ENCODE measurements at regions not wholly inside any gene's neighbourhood (a gene's known extent, or its start where the extent isn't known, plus 50 kb on each side); places are given as distances from the start of the nearest gene placed in this dataset.

DNA sequence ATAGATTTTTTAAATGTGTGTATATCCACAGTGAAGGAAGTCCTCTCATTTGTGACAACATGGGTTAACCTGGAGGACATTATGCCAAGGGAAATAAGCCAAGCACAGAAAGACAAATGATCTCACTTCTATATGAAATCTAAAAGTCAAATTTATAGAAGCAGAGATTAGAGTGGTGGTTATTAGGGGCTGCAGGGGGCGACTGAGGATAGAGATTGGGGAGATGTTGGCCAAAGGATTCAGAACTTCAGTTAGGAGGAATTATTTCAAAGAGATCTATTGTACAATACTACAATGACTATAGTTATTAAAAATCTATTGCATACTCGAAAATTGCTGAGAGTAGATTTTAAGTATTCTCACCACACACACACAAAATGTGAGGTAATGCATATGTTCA, 252.4 kb upstream of the SLC39A10 start:
- no peak for DNase-seq

DNA sequence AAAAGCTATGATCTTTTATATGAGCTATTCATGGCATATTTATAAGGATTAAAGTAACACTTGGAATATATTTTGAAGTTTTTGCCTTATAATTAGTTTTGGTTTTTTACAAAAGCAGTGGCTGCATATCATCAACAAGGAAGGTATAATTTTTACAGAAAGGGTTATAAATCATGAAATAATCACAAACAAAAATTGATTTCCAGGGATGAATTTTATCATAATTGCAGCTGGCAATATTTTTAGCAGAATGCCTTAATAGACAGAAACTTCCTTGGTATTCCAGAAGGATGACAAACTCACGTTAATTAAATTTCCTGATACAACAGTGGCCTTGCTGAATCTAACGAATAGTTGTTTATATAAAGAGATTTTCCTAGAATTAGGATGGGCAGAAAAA, 260.5 kb upstream of the SLC39A10 start:
- DNase-seq: no peak

DNA sequence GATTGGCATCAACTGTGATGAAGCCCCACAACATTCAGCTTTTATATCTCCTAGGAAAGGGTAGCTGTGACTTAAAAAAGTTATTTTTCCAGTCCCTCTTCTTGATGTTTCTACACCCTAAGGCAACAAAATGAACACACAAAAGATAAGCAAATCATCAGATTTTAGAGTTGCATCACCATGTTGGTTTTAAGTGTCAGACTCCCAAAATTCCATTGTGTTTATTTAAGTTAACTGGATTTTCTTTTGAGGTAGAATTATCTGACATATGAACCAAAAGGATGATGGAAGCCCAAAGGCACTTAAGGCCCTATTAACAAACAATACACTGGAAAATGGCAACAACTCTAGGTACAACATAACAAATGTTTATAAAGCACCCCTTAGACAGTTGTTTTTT, 261.7 kb upstream of the SLC39A10 start:
- DNase-seq: no peak

DNA sequence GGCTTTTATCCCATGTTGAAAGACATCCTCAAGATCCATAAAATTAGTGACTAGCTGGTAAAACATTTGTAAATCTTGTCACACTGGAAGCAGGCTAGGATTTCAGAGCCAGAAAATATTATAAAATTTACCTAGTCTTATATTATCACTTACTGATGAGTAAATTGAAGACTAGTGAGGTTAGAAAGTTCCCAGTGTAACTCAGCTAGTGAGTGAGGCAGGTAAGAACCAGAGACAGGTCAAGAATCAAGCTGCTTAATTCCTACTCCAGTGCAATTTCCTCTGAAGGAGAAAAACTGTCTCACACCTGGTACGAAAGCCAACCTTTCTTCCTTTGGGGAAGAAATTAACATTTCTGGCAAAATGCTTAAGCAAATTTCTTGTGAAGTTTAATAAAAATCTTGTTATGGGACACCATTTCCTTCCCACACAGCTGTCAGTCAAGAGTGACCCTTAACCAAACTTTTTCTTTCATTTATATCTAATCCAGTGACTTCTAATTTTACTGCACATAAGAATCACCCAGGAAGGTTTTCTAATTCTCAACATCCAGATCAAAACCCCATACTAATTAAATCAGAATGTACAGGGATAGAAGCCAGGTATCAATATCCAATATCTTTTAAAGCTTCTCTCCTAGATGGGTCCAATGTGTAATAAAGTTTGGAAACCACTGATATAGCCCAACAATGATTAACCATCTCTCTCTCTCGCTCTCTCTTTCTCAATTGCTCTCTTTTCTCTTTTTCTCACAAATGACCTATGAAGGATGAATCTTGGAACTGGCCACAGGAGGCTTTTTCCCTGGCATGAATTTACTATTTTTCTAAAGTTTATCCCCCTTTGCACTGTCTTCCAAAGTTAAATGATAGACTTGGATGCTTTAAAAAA, 264.3 kb upstream of the SLC39A10 start:
- DNase-seq: no peak

DNA sequence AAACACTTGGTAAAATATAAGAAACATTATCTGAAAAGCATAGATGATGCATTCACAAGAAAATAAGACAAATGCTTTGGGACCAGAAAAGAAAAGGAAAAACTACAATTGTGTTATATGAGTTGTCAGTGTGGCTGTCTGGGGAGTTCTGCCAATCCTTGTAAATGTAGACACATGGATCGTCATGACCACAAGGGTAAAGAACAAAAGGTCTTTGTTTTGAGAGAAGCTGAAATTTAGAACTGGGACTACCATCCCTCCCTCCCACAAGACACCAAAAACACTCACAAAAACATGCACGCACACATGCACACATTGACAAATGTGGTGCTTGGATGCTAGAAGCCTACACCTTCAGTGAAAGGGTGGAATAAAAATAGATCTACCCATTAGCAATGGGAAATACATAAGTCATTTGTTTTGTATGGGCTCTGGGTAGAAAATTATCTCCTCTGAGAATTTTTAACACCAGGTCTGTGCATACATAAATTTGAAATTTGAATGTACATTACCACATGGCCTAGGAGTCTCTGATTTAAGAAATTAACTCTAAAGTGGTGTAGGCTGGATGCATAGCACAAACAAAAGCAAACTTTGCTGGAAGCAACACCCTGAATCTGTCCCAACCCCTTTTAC, 266.2 kb upstream of the SLC39A10 start:
- DNase-seq: no peak

DNA sequence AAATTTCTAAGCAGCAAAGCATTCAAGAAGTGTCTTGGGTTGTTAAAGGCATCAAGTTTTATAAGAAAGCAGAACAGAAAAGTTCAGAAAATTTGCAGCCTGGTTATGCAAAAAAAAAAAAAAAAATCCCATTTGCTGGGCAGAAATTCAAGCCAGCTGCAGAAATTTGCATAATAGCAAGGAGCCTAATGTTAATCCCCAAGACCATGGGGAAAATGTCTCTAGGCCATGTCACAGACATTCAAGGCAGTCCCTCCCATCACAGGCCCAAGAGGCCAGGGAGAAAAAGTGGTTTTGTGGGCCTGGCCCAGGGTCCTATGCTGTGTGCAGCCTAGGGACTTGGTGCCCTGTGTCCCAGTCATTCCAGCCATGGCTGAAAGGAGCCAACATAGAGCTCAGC, 269.0 kb upstream of the SLC39A10 start:
- no peak for DNase-seq

DNA sequence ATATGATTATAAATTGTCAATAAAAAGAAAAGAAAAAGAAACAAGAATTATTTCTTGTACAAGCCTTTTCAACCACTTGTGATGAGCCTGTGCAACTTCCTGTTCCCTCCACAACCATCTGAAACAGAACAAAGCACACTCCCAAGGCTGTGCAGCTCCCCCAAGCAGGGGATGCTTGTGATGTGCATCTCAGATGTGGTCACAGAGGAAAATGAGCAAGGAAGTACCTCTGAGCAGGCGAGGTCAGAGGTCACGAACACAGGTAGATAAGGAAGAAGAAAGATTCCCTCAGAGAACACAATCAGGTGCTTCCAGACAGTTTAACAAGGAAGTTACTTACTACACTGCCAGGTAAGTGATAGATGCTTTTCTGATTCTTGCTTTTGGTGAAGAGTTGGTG, 274.8 kb upstream of the SLC39A10 start:
- no peak for DNase-seq

DNA sequence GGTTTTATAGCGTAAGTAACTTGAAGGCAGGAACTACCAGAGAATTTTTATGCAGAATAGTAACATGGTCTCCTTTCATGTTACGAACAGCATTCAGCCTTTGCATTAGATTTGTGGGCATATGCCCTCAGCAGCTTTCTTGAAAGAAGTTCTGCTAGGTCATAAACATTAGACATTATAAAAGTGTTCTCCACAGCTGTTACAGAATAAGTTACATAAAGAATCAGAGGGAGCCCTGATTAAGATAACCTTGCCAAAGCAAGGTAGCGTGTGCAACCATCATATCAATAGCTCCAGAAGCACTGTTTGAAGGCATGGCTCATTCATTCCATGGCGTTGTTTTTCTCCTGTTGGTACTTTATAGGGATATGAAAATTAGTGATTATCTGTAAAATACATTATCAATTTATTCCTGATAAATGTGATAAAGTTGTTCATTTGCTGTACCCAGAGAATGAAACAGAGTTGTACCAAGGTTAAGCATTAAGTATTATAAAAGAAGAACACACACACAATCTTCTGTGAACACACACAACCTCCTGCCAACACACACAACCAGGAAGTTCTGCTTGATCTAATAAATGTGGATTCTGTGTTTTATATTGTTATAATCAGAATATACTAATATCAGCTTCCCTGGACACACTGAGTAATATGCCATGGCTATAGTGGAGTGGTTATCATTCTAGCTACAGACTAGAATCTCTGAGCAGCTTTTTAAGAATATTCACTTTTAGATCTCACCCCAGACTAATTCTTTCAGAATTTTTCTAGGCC, 286.7 kb upstream of the SLC39A10 start:
- no peak for DNase-seq

DNA sequence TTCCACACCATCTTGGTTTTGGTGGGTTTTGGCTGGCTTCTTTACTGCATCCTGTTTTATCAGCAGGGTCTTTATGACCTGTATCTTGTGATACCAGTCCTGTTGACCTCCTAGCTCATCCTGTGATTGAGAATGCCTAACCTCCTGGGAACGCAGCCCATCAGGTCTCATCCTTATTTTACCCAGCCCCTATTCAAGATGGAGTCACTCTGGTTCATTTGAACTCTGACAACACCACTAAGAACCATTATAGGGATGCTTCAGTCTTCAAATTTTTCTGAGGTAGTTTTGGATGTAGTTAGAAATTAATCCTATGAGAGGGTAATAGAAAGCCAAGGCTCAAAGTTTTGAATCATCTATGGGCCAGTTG, 287.8 kb upstream of the SLC39A10 start:
- DNase-seq: no peak

DNA sequence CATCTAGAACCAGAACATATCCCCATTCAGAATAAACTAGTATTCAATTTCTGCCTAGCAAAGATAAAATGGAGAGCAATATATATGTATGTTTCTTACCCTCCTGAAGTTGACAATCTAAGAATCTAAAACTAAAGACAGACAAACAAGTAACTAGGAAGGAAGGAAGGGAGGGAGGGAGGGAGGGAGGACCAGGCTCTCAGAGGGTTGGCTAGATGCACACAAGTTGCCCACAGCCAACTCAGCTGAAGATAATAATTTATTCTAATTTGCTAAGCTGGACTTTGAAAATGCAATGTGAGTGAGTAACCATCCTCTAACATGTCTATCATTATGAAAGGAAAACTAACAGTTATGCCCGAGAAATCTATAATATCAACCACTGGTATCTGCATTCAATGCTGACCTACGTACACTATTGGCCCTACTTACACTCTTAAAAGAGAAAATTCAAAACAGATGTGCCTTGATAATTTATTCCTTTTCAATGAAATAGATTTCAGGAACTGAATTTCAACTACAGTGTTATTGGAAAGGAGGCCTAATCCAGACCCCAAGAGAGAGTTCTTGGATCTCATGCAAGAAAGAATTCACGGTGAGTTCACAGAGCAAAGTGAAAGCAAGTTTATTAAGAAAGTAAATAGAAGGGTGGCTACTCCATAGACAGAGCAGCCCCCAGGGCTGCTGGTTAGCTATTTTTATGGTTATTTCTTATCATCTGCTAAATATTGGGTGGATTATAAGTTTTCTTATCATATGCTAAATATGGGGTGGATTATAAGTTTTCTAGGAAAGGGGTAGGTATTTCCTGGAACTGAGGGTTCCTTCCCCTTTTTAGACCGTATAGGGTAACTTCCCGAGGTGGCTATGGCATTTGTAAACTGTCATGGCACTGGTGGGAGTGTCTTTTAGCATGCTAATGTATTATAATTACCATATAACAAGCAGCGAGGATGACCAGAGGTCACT, 288.5 kb upstream of the SLC39A10 start:
- DNase-seq: no peak

DNA sequence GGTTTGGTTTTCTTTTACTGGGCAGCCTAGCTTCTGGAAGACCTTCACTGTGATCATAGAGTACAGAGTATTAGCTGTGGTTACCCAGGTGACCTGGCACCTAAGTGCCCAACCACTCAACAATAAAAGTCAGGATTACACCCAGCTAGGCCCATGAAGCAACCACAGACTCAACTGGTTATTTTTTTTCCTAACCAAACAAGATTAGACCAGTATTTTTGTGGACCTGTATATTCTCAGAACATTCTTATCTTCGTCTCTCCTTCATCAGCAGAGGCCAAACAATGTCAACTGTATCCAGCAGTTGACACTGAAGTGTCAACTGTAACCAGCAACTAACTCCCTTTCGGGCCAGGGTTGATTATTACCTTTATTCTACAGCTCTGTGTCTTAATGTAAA, 289.2 kb upstream of the SLC39A10 start:
- no peak for DNase-seq

DNA sequence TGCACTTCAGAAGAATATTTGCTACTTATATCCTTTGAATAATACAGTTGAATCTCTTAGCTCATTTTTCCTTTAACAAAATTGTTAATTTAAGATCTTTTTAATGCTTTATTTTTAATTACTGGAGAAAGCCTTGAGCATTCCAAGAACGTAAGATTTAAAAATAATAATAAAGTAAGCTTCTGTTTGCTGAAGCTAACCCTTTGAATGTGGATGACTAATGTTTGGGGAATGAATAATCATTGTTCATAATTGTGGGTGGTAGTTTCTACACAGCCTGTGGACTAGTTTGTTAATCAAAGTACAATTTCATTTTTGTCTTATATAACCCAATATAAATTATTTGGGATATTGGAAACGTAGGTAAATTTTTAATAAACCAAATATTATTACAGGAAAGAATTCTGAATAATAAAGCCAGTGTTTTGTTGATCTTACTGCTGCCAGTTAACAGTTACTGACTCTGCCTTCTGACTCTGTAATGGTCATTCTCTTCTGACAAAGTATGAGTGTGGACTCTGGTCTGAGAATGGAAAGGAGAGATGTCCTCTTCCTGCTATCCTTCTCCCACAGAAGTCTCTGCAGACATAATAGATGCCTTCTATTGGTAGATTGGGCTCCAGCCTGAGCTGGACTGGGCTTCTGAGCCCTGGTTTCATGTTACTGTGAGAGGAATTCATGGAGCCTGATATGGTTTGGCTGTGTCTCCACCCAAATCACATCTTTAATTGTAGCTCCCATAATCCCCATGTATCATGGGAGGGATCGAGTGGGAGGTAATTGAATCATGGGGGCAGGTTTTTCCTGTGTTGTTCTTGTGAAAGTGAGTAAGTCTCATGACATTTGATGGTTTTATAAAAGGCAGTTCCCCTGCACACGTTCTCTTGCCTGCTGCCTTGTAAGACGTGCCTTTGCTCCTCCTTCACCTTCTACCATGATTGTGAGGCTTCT, 292.7 kb upstream of the SLC39A10 start:
- DNase-seq: peak; percentile 75

DNA sequence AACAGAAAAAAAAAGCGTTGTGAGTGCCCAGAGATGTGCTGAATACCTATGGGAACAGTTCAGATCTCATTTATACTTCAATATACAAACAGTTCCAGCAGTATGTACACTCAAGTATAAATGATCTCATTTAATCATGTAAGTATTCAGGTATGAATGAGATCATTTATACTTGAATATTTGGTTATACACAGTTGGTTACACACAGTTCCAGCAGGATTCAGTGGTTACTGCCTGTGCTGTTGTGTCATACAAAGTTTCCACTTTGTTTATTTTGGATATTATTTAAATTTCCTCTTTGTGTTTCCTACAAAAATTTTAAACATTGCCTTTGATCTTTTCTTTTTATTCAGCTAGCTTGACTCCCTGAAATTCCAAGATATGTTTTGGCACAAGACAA, 293.5 kb upstream of the SLC39A10 start:
- DNase-seq: peak; percentile 64

DNA sequence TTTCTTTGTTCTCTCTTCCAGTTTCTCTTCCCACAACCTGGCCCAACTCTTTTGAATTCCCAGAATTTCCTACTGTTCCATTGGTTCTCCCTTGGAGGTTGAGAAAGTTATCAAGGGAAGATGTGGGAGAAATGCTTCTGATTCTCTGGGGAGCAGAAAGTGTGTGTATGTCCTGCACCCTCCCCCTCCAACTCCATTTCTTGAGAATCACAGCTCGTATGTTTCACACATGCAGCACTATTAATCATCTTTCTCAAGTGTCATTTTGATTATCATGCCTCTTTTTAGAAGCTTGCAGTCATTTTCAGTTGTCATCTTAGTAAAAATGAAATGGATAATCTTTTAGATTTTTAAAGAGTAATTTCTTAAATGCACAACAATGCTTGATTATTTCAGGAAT, 296.8 kb upstream of the SLC39A10 start:
- no peak for DNase-seq

DNA sequence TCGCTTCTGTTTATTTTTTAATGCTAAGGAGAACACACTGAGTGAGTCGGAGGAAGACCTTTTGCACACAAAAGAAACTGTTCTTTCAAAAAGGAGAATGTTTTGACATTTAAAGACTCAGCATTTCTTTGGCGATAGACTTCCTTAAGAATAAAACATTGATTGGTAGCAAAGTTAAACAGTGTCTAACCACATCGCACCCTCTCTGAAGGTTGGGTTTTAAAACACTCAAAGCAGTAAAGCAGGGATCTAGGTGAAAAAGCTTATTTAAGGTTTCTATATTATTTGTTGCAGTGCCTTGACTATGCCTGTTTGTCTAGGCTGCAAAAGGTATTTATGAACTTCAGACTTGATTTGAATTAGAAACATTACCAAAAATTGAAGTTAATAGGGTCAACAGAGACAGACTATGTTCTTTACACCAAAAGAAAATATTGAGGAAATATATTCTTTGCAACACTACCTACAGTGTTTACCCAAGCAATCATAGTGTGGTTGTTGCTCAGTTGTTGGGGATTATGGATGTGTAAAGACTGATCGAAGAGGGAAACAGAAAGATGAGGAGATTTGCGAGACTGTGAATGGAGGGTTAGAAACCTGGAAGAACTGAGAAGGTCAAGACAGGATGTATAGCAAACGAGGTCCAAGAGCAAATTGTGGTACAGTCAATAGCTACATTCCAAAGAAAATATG, 297.8 kb upstream of the SLC39A10 start:
- no peak for DNase-seq

DNA sequence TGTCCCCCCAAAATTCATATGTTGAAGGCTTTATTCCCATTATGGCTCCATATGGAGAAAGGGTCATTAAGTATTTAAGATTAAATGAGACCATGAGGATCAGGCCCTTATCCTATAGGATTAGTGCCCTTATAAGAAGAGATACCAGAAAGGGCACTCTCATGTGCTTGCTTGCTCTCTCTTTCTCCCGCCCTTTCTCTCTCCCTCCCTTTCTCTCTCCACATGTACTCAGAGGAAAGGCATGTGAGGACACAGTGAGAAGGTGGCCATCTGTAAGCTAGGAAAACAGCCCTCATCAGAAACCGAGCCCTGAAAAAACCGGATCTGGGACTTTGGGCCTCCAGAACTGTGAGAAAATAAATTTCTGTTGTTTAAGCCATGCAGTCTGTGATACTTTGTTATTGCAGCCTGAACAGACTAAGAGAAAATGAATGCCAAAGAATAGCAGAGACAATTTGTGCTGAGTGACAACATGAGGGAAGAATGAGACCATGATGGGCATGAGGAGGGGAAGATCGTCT, 300.0 kb upstream of the SLC39A10 start:
- no peak for DNase-seq

DNA sequence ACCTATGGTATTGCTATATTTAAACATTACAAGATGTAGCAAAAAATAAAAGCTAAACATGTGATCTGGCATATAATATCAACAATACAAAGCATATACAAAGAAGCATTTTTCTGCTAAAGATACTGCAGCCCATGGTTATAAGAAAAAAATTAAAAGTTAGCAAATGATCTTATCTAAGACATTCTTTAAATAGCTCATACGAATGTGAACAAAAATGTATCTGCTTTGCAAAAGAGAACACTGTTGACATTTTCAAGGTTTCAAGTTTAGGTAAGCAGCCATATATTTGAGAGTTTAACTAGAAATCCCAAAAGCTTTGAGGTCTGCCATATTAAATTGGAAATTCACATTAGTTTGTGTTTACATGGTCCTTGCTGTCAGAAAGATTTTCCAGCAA, 301.0 kb upstream of the SLC39A10 start:
- DNase-seq: no peak

DNA sequence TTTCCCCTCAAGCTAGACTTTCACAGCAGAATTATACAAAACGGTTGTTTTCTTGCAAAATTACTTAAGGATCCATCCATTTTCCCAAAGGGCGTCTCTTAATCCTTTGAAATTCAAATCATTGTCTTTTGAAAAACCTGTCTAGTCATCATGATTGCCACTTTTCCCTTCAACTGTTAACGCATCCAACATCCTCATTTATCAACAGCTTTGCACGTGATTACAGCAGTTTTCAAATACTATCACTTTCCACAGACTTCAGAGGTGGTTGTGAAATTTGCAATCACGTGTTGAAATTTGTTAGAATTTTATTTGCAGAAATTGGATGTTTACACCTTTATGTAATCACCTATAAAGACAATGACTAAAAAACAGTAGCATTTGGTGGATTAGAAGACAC, 304.4 kb upstream of the SLC39A10 start:
- no peak for DNase-seq

DNA sequence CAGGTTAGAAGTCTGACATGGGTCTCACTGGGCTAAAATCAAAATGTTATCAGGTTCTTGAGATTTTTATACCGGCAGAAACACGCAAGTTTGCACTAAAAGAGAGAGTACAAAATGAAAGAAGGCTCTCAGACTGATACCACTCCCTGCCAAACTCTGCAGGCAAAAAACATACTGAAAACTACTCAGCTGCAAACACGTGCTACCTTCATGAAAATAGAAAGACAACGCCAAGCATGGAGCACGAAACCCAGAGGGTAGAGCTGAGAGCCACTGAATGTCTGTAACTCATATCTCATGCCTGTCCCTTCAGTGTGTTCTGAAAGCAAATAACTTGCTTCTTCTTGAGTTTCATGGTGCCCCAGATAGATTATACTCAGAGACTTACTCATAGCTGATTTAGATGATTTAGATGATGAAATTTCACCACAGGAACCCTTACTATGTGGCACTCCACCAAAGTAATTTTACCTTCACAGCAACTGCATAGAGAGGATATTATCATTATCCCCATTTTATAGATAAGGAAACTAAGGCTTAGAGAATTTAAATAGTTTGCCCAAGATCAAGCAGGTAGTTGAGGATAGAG, 313.0 kb upstream of the SLC39A10 start:
- DNase-seq: no peak

DNA sequence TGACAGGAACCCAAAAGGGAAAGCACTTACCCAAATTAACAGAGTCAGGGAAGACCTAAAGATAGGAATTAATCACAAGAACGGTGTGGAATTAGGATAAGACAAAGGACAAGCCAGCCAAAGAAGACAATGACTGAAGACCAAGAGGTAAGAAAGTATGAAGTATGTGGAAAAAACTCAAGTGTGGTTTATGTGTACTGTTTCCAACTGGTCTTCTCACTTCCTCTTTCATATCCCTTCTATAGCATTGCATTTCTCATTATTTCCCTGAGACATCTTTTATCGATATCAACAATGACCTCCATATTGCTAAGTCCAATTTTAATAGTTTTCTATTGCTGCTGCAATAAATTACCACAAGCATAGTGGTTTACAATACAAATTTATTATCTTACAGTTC, 313.5 kb upstream of the SLC39A10 start:
- no peak for DNase-seq
